Adrenal gland (tissue), 9 donors: ENCODE measurements at regions not wholly inside any gene's neighbourhood (a gene's known extent, or its start where the extent isn't known, plus 50 kb on each side); places are given as distances from the start of the nearest gene placed in this dataset.

ENCODE experiments used
- DNase-seq, 7 donors: peaks; one replicate each; pipeline ENCODE4 v3.0.0-alpha.2; 2019 to 2020
- H3K27ac ChIP-seq, 5 donors: fragments of 200-600 bp; sonication (generic) in 4 of 5; 1 replicate in 3 of 5; 2 replicates in 2 of 5; pipeline versions ENCODE4 v1.5.1 to v1.8.0; 2016 to 2020; ENCODE audit warnings: mild to moderate bottlenecking in 1 of 5
- H3K27me3 ChIP-seq: fragments of 200-600 bp; 2 replicates; pipeline ENCODE4 v1.8.0; 2021
- H3K36me3 ChIP-seq, 2 donors: fragments of 200-600 bp; replicated peaks in 1 of 2; 1 replicate in 1 of 2; 2 replicates in 1 of 2; pipeline versions ENCODE4 v1.5.1 to v1.8.0; 2018 to 2022
- H3K4me1 ChIP-seq, 2 donors: fragments of 200-600 bp; replicated peaks in 1 of 2; 1 replicate in 1 of 2; 2 replicates in 1 of 2; pipeline versions ENCODE4 v1.5.1 to v1.8.0; 2018 to 2021
- H3K4me3 ChIP-seq, 4 donors: fragments of 200-600 bp; sonication (generic) in 3 of 4; one replicate each; pipeline ENCODE4 v1.5.1; 2016 to 2018
- H3K9me3 ChIP-seq, 3 donors: fragments of 200-600 bp; sonication (generic) in 1 of 3; replicated peaks in 1 of 3; 1 replicate in 2 of 3; 2 replicates in 1 of 3; pipeline versions ENCODE4 v1.5.1 to v1.8.0; 2016 to 2021
- POLR2A ChIP-seq, 2 donors: fragments of 450-650 bp; IDR thresholded peaks; one replicate each; pipeline ENCODE4 v1.6.1; 2017; ENCODE audit warnings: antibody characterized with exemption in 2 of 2, mild to moderate bottlenecking in 2 of 2, moderate library complexity in 1 of 2
- WGBS, 4 donors: extraction: QIAGEN DNeasy Blood & Tissue Kit in 2 of 4; methylation state at CpG; one replicate each; pipeline versions ENCODE4 v1.1.5 to v1.1.7; 2013 to 2017; 5-methylcytosine and 5-hydroxymethylcytosine counted together
- intact Hi-C, 2 donors: fragments of 100-400 bp; cut with DNase I; formaldehyde crosslinking; loops; one replicate each; pipeline versions ENCODE4 v1.14.1 to v1.15.0; 2022 to 2023
- TF ChIP-seq, protein P1 (sequence below), 6 experiments: fragments of 450-650 bp in 4 of 6; fragments of 200-600 bp in 2 of 6; sonication (generic) in 1 of 6; IDR thresholded peaks; 1 replicate in 5 of 6; 2 replicates in 1 of 6; pipeline versions ENCODE4 v1.5.1 to v1.8.0; 2016 to 2021; ENCODE audit warnings: antibody characterized with exemption in 6 of 6, mild to moderate bottlenecking in 2 of 6, moderate library complexity in 1 of 6
- donor health status: healthy with polysubstance abuse.
- donor health status: Bipolar disorder and iron deficiency.
- donor health status: DM: yes; HTN: yes; CAD: no.
- donor health status: DM: no; HTN: no; CAD: no.
- donor health status: DM: no; HTN: no; CAD: no.

DNA sequence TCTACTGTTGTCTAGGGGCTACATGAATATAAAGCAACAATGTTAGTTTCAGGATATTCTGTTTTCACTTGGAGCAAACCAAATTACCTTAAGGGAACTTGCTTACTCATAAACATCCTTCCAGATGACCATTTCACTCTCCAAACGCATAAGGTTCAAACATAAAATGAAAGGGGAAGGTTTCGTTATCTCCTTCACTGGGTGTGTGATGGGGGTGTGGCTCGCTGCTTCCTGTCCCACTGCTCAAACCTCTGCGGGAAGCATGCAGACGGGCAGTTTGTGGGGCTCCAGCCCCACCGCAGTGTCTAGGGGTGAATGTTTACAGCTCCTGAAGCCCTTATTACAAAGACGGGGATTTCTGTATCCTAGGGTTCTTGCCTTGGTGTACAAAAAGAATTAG is 1310.9 kb upstream of the TMEFF2 start:
- Histone ChIP-seq H3K36me3 (no peaks in the 10 kb centered on the region), H3K4me1 (no peaks in the 10 kb centered on the region), H3K27me3 (no peaks in the 10 kb centered on the region), H3K4me3 (no peak overlapping the region), H3K9me3 (no peaks in the 10 kb centered on the region), H3K27ac (no peak overlapping the region)
- WGBS, 4 donors: 77 to 85% (median 83%) methylated on average over 7 of the region's 7 CpGs
- TF ChIP-seq, protein P1, sequence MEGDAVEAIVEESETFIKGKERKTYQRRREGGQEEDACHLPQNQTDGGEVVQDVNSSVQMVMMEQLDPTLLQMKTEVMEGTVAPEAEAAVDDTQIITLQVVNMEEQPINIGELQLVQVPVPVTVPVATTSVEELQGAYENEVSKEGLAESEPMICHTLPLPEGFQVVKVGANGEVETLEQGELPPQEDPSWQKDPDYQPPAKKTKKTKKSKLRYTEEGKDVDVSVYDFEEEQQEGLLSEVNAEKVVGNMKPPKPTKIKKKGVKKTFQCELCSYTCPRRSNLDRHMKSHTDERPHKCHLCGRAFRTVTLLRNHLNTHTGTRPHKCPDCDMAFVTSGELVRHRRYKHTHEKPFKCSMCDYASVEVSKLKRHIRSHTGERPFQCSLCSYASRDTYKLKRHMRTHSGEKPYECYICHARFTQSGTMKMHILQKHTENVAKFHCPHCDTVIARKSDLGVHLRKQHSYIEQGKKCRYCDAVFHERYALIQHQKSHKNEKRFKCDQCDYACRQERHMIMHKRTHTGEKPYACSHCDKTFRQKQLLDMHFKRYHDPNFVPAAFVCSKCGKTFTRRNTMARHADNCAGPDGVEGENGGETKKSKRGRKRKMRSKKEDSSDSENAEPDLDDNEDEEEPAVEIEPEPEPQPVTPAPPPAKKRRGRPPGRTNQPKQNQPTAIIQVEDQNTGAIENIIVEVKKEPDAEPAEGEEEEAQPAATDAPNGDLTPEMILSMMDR (IDR thresholded peaks at IDR 0.05): no peak
- no peak for TF ChIP-seq POLR2A (IDR thresholded peaks at IDR 0.05)
- intact Hi-C loops: no loop called here
- DNase-seq: no peak

DNA sequence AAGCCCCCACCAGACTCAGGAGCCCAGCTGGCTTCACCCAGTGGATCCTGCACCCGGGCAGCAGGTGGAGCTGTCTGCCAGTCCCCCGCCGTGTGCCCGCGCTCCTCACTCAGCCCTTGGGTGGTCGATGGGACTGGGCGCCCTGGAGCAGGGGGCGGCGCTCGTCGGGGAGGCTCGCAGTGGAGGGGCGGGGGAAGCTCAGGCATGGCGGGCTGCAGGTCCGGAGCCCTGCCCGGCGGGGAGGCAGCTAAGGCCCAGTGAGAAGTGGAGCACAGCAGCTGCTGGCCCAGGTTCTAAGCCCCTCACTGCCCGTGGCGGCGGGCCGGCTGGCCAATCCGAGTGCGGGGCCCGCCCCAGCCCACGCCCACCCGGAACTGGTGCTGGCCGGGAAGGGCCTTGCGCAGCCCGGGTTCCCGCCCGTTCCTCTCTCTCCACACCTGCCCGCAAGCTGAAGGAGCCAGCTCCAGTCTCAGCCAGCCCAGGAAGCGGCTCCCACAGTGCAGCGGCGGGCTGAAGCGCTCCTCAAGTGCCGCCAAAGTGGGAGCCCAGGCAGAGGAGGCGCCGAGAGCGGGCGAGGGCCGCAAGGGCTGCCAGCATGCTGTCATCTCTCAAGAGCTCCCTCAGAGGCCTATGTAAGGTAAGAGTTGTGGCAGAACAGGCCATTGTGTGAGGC is 1307.8 kb upstream of the TMEFF2 start:
- H3K36me3 ChIP-seq: no peaks in the 10 kb centered on the region
- H3K9me3 ChIP-seq: no peaks in the 10 kb centered on the region
- no peak for TF ChIP-seq POLR2A (IDR thresholded peaks at IDR 0.05)
- TF ChIP-seq, protein P1 (IDR thresholded peaks at IDR 0.05): no peak
- H3K4me1 ChIP-seq: no peaks in the 10 kb centered on the region
- H3K4me3 ChIP-seq: no peak overlapping the region
- intact Hi-C loops: no loop called here
- H3K27me3 ChIP-seq: no peaks in the 10 kb centered on the region
- H3K27ac ChIP-seq: no peak overlapping the region
- no peak for DNase-seq
- 91 to 92% (median 91%) methylated on average over 18 to 42 of the region's 42 CpGs; no CpG with 5 or more reads in 1 of the 4 donors for WGBS, 4 donors

DNA sequence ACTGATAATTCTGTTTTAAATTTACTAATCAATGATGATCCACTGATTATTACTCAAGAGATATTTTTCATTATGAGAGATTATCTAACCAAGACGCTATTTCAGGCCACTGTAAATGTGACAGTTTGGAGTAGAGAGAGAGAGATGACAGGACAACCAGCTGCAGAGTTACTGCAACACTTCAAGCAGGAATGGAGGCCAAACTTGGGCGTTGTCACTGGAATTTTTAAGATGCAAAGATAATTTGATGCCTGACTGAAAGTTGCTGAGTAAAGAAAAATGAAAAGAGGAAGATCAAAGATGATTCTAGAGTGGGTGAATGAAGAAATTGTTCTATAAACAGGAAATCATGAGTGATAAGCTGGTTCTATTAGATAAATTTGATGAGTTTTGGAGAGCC is 1302.1 kb upstream of the TMEFF2 start:
- no peaks in the 10 kb centered on the region for H3K4me1 ChIP-seq
- H3K9me3 ChIP-seq: no peaks in the 10 kb centered on the region
- no peak overlapping the region for H3K27ac ChIP-seq
- WGBS, 4 donors: 59 to 64% (median 61%) methylated on average over 2 of the region's 2 CpGs
- no peaks in the 10 kb centered on the region for H3K36me3 ChIP-seq
- DNase-seq: no peak
- no peaks in the 10 kb centered on the region for H3K27me3 ChIP-seq
- TF ChIP-seq, protein P1 (IDR thresholded peaks at IDR 0.05): no peak
- no peak for TF ChIP-seq POLR2A (IDR thresholded peaks at IDR 0.05)
- H3K4me3 ChIP-seq: no peak overlapping the region
- intact Hi-C loops: no loop called here

DNA sequence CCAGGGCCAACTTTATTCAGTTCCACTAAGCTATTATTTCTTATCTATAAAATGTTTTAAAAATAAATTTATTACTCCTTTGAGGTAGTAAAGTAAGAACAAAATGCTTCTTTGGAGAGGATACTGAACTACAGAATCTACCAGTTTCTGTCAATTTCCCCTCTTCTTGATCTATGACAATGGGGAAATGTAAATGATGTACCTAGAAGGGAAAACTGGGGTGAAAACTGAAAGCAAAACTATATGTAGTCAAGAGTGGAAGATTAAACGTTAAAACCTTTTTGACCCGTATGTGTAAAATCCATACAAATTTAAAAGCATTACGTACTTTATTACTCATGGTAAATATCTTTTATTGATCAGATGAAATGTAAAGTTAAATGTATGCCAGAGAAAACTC is 1287.8 kb upstream of the TMEFF2 start:
- no peaks in the 10 kb centered on the region for H3K36me3 ChIP-seq
- no peak overlapping the region for H3K4me3 ChIP-seq
- H3K27me3 ChIP-seq: no peaks in the 10 kb centered on the region
- TF ChIP-seq, protein P1 (IDR thresholded peaks at IDR 0.05): no peak
- no peak for TF ChIP-seq POLR2A (IDR thresholded peaks at IDR 0.05)
- intact Hi-C loops: no loop called here
- no peak for DNase-seq
- 87 to 89% (median 89%) methylated on average over 3 of the region's 3 CpGs for WGBS, 4 donors
- H3K9me3 ChIP-seq: no peaks in the 10 kb centered on the region
- H3K4me1 ChIP-seq: no peaks in the 10 kb centered on the region
- no peak overlapping the region for H3K27ac ChIP-seq
